ENCODE measurements at regions not wholly inside any gene's neighbourhood (a gene's known extent, or its start where the extent isn't known, plus 50 kb on each side); places are given as distances from the start of the nearest gene placed in this dataset.
"Not testable (repeated sequence)": the region's sequence is repeated elsewhere in the genome, so short reads cannot be mapped to it uniquely, and the experiment has no call there.

DNA sequence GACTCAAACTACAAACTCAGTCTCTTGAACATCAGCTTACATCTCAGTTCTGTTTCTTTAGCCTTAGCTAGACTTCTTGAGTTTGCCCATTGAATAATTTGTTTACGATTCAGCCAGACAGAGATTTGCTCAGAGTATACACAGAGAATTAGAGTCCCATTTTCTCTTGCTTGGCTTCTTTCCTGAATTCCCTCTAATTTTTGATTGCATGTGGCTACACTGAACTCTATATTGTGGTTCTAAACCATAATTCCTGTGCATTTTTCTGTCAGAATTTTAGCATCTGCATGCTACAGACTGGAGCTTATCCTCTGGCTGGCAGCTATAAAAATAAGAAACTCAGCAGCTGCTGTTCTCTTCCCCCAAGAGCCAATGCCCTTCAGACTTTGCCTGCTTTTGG, 354.9 kb downstream of the MDFIC start:
- no peak for DNase-seq
- no peak for TF ChIP-seq POLR2A (IDR thresholded peaks at IDR 0.05)
- TF ChIP-seq, protein P1, sequence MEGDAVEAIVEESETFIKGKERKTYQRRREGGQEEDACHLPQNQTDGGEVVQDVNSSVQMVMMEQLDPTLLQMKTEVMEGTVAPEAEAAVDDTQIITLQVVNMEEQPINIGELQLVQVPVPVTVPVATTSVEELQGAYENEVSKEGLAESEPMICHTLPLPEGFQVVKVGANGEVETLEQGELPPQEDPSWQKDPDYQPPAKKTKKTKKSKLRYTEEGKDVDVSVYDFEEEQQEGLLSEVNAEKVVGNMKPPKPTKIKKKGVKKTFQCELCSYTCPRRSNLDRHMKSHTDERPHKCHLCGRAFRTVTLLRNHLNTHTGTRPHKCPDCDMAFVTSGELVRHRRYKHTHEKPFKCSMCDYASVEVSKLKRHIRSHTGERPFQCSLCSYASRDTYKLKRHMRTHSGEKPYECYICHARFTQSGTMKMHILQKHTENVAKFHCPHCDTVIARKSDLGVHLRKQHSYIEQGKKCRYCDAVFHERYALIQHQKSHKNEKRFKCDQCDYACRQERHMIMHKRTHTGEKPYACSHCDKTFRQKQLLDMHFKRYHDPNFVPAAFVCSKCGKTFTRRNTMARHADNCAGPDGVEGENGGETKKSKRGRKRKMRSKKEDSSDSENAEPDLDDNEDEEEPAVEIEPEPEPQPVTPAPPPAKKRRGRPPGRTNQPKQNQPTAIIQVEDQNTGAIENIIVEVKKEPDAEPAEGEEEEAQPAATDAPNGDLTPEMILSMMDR (IDR thresholded peaks at IDR 0.05), result no peak
- Histone ChIP-seq H3K9me3 (no peaks in the 10 kb centered on the region), H3K4me3 (no peak overlapping the region), H3K27ac (no peak overlapping the region), H3K36me3 (no peaks in the 10 kb centered on the region), H3K27me3 (no peaks in the 10 kb centered on the region), H3K4me1 (no peaks in the 10 kb centered on the region)
- intact Hi-C loops (cut with DNase I; ENCODE audit: low total_unique reads), result no loop called here

DNA sequence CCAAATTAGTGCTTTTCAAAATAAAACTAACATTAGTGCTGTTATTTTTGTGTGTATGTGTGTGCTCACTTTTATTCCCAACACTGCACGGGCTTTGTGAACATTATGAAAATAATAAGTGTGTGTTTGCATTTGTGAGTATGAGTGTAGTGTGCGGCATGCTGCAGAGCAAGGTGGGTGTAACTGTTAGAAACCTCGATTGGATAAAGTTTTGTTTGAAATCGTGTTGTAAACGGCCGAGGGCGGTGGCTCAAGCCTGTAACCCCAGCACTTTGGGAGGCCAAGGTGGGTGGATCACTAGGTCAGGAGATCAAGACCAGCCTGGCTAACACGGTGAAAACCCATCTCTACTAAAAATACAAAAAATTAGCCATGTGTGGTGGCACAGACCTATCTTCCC, 352.0 kb downstream of the MDFIC start:
- H3K4me1 ChIP-seq; DNase-seq; H3K27ac ChIP-seq; intact Hi-C loops (cut with DNase I; ENCODE audit: low total_unique reads); H3K27me3 ChIP-seq; H3K36me3 ChIP-seq; H3K4me3 ChIP-seq; H3K9me3 ChIP-seq: not testable (repeated sequence)

DNA sequence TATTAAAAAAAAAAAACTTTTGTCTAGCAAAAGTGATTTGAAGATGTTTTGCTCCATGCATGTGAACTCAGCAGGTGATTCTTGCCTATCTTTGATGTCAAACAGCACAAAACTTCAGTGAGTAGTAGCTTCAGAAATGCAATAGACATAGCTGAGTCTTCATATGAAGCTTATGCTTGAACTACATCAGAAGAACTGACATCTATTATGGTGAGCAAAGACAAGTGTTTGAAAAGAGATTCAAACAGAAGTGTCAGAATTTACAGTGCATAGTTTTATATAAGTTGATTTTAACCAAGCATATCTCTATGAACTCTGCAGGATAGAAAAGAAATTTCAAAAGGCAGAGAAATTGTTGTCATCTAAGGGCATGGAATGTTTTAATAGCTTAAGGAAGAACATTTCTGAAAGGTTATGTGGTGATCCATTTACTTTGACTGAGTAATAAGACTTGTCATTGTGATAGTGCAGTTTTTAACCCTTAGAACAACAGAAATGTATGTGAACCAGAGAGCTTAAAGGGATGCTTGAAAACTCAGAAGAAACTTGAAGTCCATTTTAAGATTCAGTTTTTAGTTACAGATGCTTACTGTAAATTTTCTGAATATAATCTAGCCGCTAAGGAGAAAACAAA, 351.4 kb downstream of the MDFIC start:
- intact Hi-C loops (cut with DNase I; ENCODE audit: low total_unique reads), result no loop called here
- Histone ChIP-seq H3K4me1 (no peaks in the 10 kb centered on the region), H3K27me3 (no peaks in the 10 kb centered on the region), H3K4me3 (no peak overlapping the region), H3K36me3 (no peaks in the 10 kb centered on the region), H3K9me3 (no peaks in the 10 kb centered on the region), H3K27ac (no peak overlapping the region)
- no peak for TF ChIP-seq POLR2A (IDR thresholded peaks at IDR 0.05)
- TF ChIP-seq, protein P1 (IDR thresholded peaks at IDR 0.05), result no peak
- no peak for DNase-seq

DNA sequence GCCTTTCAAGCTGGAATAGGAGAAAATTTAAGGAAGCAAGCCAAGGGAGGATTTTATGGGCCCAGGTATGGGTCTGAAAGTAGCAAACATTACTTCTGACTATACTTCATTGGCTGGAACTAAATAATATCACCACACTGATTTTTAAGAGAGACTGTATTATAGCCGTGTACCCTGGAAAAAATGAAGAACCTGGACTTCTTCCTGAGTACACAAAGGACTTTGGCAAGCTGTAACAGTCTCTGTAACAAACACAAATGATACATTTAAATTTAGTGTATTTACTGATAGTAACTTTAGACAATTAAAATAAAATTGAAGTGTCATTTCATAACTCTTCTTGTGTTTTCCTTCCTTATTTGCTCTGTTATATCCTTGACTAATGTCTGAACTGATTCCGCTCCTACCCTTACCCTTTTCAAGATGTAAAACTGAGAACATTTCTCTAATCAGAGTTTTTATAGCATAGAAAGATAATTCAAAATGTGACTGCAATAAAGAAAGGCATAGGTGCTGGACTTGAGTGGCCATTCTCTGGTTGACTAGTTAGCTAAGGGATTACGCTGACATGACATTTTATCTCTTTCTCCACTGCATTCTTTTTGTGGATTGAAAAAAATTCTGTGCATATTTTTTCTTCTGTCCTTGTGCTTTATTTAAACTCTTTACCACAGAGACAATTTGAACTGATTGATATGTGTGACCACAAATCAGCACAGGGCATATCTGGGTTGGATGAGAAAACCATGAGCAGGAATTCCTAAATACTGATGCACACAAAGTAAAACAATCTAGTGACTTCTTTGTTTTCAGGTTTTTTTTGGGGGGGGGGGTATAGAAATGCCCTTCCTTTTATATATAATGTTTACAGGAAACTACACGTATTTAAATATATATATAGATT, 349.7 kb downstream of the MDFIC start:
- Histone ChIP-seq H3K36me3 (no peaks in the 10 kb centered on the region), H3K4me1 (no peaks in the 10 kb centered on the region), H3K4me3 (no peak overlapping the region), H3K27ac (no peak overlapping the region), H3K27me3 (no peaks in the 10 kb centered on the region), H3K9me3 (no peaks in the 10 kb centered on the region)
- intact Hi-C loops (cut with DNase I; ENCODE audit: low total_unique reads), result no loop called here
- DNase-seq, result no peak
- TF ChIP-seq POLR2A (IDR thresholded peaks at IDR 0.05), result no peak
- TF ChIP-seq, protein P1 (IDR thresholded peaks at IDR 0.05), result no peak

DNA sequence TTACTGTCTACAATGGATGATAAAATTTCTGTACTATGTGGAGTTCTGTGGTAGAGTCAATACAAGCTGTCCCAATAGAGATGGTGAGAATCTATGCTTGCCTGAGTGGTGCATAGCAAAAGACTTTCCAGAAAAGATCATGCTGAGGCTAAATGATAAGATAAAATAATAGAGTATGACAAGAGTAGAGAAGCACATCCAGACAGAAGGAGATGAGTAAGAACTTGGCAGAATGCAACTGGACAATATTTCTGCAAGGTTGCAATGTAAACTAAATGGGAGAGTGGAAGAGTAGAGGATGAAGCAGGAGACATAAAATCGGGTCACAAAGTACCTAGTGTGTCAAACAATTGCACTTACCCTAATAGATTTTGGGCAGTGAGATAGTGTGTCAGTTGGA, 347.6 kb downstream of the MDFIC start:
- H3K27ac ChIP-seq, result no peak overlapping the region
- intact Hi-C loops (cut with DNase I; ENCODE audit: low total_unique reads), result no loop called here
- no peaks in the 10 kb centered on the region for H3K4me1 ChIP-seq
- no peaks in the 10 kb centered on the region for H3K36me3 ChIP-seq
- no peak for DNase-seq
- H3K9me3 ChIP-seq, result no peaks in the 10 kb centered on the region
- H3K4me3 ChIP-seq, result no peak overlapping the region
- H3K27me3 ChIP-seq, result no peaks in the 10 kb centered on the region
- no peak for TF ChIP-seq POLR2A (IDR thresholded peaks at IDR 0.05)
- TF ChIP-seq, protein P1 (IDR thresholded peaks at IDR 0.05), result no peak
